Astrocyte (in vitro differentiated cells and primary cell): ENCODE measurements at regions not wholly inside any gene's neighbourhood (a gene's known extent, or its start where the extent isn't known, plus 50 kb on each side); places are given as distances from the start of the nearest gene placed in this dataset.

Experiments used
- DNase-seq: peaks from one replicate; pipeline ENCODE4 v3.0.0-alpha.2; 2010; ENCODE audit warnings: low read depth
- FAIRE-seq: peaks from 2 replicates; lab custom pipeline; 2011; peaks lifted over from hg19 to GRCh38; lab: Jason Lieb, UNC
- H2AFZ ChIP-seq: 2 replicates; pipeline ENCODE4 v1.6.0; 2012; ENCODE audit warnings: low read depth, low read length, inconsistent platforms
- H3K27ac ChIP-seq: 2 replicates; pipeline ENCODE4 v1.5.1; 2011; ENCODE audit warnings: low read depth, low read length, inconsistent platforms
- H3K27me3 ChIP-seq: 2 replicates; pipeline ENCODE4 v1.6.0; 2011; ENCODE audit warnings: low read length, inconsistent platforms; ENCODE audit not compliant: insufficient read depth
- H3K36me3 ChIP-seq: 2 replicates; pipeline ENCODE4 v1.5.1; 2011; ENCODE audit warnings: low read length, inconsistent platforms; ENCODE audit not compliant: insufficient read depth
- H3K4me1 ChIP-seq: 2 replicates; pipeline ENCODE4 v1.5.1; 2011; ENCODE audit warnings: low read length, inconsistent platforms; ENCODE audit not compliant: insufficient read depth
- H3K4me2 ChIP-seq: 2 replicates; pipeline ENCODE4 v1.6.0; 2012; ENCODE audit warnings: low read length, inconsistent platforms
- H3K4me3 ChIP-seq: 2 replicates; pipeline ENCODE4 v1.5.1; 2011; ENCODE audit warnings: low read depth, mild to moderate bottlenecking, low read length, inconsistent platforms; ENCODE audit not compliant: insufficient read depth
- H3K79me2 ChIP-seq: 2 replicates; pipeline ENCODE4 v1.6.0; 2012; ENCODE audit warnings: mild to moderate bottlenecking, low read length, inconsistent platforms; ENCODE audit not compliant: insufficient read depth
- H3K9ac ChIP-seq: 2 replicates; pipeline ENCODE4 v1.6.0; 2012; ENCODE audit warnings: mild to moderate bottlenecking, low read length, inconsistent platforms
- H3K9me3 ChIP-seq: 2 replicates; pipeline ENCODE4 v1.5.1; 2012; ENCODE audit warnings: low read depth, mild to moderate bottlenecking, low read length, inconsistent platforms; ENCODE audit not compliant: insufficient read depth
- H4K20me1 ChIP-seq: 2 replicates; pipeline ENCODE4 v1.6.0; 2012; ENCODE audit warnings: low read length, inconsistent platforms; ENCODE audit not compliant: insufficient read depth
- H3K27ac Mint-ChIP-seq: one replicate; pipeline ENCODE4 v1.8.0; 2021; ENCODE audit warnings: mild to moderate bottlenecking, mixed read lengths; ENCODE audit not compliant: unreplicated experiment
- H3K27me3 Mint-ChIP-seq: one replicate; pipeline ENCODE4 v1.8.0; 2021; ENCODE audit warnings: low read depth, mixed read lengths; ENCODE audit not compliant: unreplicated experiment
- H3K36me3 Mint-ChIP-seq: one replicate; pipeline ENCODE4 v1.8.0; 2021; ENCODE audit warnings: low read depth, mixed read lengths; ENCODE audit not compliant: unreplicated experiment
- H3K4me1 Mint-ChIP-seq: one replicate; pipeline ENCODE4 v1.8.0; 2021; ENCODE audit warnings: low read depth, mixed read lengths; ENCODE audit not compliant: unreplicated experiment
- H3K4me3 Mint-ChIP-seq: one replicate; pipeline ENCODE4 v1.8.0; 2021; ENCODE audit warnings: mild to moderate bottlenecking, moderate library complexity, mixed read lengths; ENCODE audit not compliant: unreplicated experiment
- H3K9me3 Mint-ChIP-seq: one replicate; pipeline ENCODE4 v1.8.0; 2021; ENCODE audit warnings: mild to moderate bottlenecking, mixed read lengths; ENCODE audit not compliant: unreplicated experiment
- EZH2 ChIP-seq: IDR thresholded peaks from 2 replicates; pipeline ENCODE4 v1.6.1; 2012; ENCODE audit warnings: mild to moderate bottlenecking, low read length, inconsistent platforms; ENCODE audit not compliant: insufficient read depth
- TF ChIP-seq, protein P1 (sequence below): IDR thresholded peaks from 2 replicates; pipeline ENCODE4 v1.5.1; 2011; ENCODE audit warnings: low read depth, mild to moderate bottlenecking, inconsistent platforms, low read length, moderate library complexity; ENCODE audit not compliant: insufficient read depth

GRCh38 chr9:116074658-116075057, 78.9 kb upstream of the PAPPA start:
- DNase-seq = peak; percentile 70
- Histone ChIP-seq H3K4me2 (peak overlapping the region; percentile 37), H3K27me3 (peaks cover 10% of the 10 kb centered on the region), H3K9me3 (no peaks in the 10 kb centered on the region), H2AFZ (no peak overlapping the region), H3K27ac (peak overlapping the region; percentile 29), H4K20me1 (no peaks in the 10 kb centered on the region), H3K36me3 (no peaks in the 10 kb centered on the region), H3K79me2 (no peaks in the 10 kb centered on the region), H3K4me3 (no peak overlapping the region), H3K9ac (no peak overlapping the region), H3K4me1 (peaks cover 22% of the 10 kb centered on the region)
- no peak for TF ChIP-seq EZH2
- TF ChIP-seq, protein P1, sequence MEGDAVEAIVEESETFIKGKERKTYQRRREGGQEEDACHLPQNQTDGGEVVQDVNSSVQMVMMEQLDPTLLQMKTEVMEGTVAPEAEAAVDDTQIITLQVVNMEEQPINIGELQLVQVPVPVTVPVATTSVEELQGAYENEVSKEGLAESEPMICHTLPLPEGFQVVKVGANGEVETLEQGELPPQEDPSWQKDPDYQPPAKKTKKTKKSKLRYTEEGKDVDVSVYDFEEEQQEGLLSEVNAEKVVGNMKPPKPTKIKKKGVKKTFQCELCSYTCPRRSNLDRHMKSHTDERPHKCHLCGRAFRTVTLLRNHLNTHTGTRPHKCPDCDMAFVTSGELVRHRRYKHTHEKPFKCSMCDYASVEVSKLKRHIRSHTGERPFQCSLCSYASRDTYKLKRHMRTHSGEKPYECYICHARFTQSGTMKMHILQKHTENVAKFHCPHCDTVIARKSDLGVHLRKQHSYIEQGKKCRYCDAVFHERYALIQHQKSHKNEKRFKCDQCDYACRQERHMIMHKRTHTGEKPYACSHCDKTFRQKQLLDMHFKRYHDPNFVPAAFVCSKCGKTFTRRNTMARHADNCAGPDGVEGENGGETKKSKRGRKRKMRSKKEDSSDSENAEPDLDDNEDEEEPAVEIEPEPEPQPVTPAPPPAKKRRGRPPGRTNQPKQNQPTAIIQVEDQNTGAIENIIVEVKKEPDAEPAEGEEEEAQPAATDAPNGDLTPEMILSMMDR = no peak
- H3K4me1 Mint-ChIP-seq = peaks cover 9% of the 10 kb centered on the region
- no peaks in the 10 kb centered on the region for H3K27me3 Mint-ChIP-seq
- H3K9me3 Mint-ChIP-seq = peaks cover 3% of the 10 kb centered on the region
- no peak overlapping the region for H3K4me3 Mint-ChIP-seq
- no peak for FAIRE-seq
- H3K27ac Mint-ChIP-seq = no peak overlapping the region
- no peaks in the 10 kb centered on the region for H3K36me3 Mint-ChIP-seq

GRCh38 chr9:116075191-116075590, 78.4 kb upstream of the PAPPA start:
- FAIRE-seq (peak; percentile 88), DNase-seq (peak; percentile 92)
- Histone ChIP-seq H3K4me2 (peak overlapping the region; percentile 37), H3K27ac (no peak overlapping the region), H3K4me3 (no peak overlapping the region), H3K36me3 (no peaks in the 10 kb centered on the region), H3K9me3 (no peaks in the 10 kb centered on the region), H3K27me3 (peaks cover 9% of the 10 kb centered on the region), H4K20me1 (no peaks in the 10 kb centered on the region), H3K9ac (no peak overlapping the region), H3K79me2 (no peaks in the 10 kb centered on the region), H3K4me1 (peaks cover 22% of the 10 kb centered on the region), H2AFZ (no peak overlapping the region)
- H3K36me3 Mint-ChIP-seq = no peaks in the 10 kb centered on the region
- no peak overlapping the region for H3K4me3 Mint-ChIP-seq
- H3K27me3 Mint-ChIP-seq = no peaks in the 10 kb centered on the region
- H3K9me3 Mint-ChIP-seq = peaks cover 3% of the 10 kb centered on the region
- peaks cover 9% of the 10 kb centered on the region for H3K4me1 Mint-ChIP-seq
- no peak overlapping the region for H3K27ac Mint-ChIP-seq
- TF ChIP-seq, protein P1 = no peak
- no peak for TF ChIP-seq EZH2

DNA sequence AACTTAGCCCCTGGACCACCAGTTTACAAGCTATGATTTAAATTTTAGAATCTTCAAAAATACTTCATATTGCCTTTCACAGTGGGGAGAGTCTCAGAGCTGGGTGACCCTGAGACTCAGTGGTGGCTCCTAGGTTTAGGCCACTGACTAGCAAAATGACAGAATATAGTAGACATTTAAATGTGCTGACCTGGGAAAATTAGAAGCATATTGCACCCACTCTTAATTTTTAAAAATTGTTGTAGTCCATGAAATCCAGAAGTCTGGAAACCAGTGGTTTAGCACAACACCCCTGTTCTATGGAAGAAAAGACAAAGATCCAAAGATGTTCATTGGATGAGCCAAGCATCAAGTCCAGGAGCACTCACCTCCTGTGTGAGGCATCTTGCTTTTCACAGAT, 75.0 kb upstream of the PAPPA start:
- H4K20me1 ChIP-seq = no peaks in the 10 kb centered on the region
- no peak overlapping the region for H3K9ac ChIP-seq
- no peak overlapping the region for H3K4me2 ChIP-seq
- H3K9me3 Mint-ChIP-seq = no peaks in the 10 kb centered on the region
- H3K27me3 ChIP-seq = peaks cover 5% of the 10 kb centered on the region
- peaks cover 9% of the 10 kb centered on the region for H3K4me1 Mint-ChIP-seq
- H3K9me3 ChIP-seq = no peaks in the 10 kb centered on the region
- no peak overlapping the region for H3K27ac Mint-ChIP-seq
- H3K4me1 ChIP-seq = peaks cover 19% of the 10 kb centered on the region
- DNase-seq = no peak
- H3K36me3 ChIP-seq = no peaks in the 10 kb centered on the region
- TF ChIP-seq EZH2 = no peak
- TF ChIP-seq, protein P1 = no peak
- no peak overlapping the region for H2AFZ ChIP-seq
- no peak overlapping the region for H3K4me3 ChIP-seq
- H3K79me2 ChIP-seq = no peaks in the 10 kb centered on the region
- no peak overlapping the region for H3K27ac ChIP-seq
- no peak overlapping the region for H3K4me3 Mint-ChIP-seq
- FAIRE-seq = no peak
- H3K36me3 Mint-ChIP-seq = no peaks in the 10 kb centered on the region
- H3K27me3 Mint-ChIP-seq = no peaks in the 10 kb centered on the region
